ENCODE measurements at regions not wholly inside any gene's neighbourhood (a gene's known extent, or its start where the extent isn't known, plus 50 kb on each side); places are given as distances from the start of the nearest gene placed in this dataset.

GRCh38 chr6:121780325-121781321 lies 345.2 kb downstream of the GJA1 start:
- in situ Hi-C loops (cut with MboI) (no loop called here), intact Hi-C loops (cut with micrococcal nuclease; ENCODE audit: unreplicated experiment) (no loop called here)
- ATAC-seq (no peak), FAIRE-seq (no peak), DNase-seq (ENCODE audit: low read depth, low spot score) (no peak)
- H3K9me3 ChIP-seq (replicated peaks; ENCODE audit: control insufficient read depth, insufficient read depth, low read length) = no peaks in the 10 kb centered on the region
- TF ChIP-seq LARP7 (IDR thresholded peaks at IDR 0.05) (no peak), SKIL (IDR thresholded peaks at IDR 0.05; ENCODE audit: low read depth, poor library complexity, severe bottlenecking) (no peak), KLF5 (IDR thresholded peaks at IDR 0.05; ENCODE audit: partially characterized antibody) (no peak), PAX8 (IDR thresholded peaks at IDR 0.05) (no peak)
- RAD21 ChIA-PET (ENCODE audit: unreplicated experiment) = no interaction called here
- CTCF ChIA-PET = no interaction called here
- no peaks in the 10 kb centered on the region for H3K79me2 ChIP-seq (ENCODE audit: control insufficient read depth, insufficient read depth, low read length)
- H3K4me3 ChIP-seq = no peak overlapping the region
- H3K9ac ChIP-seq (ENCODE audit: control insufficient read depth, insufficient read depth, low read length) = no peak overlapping the region
- H3K36me3 ChIP-seq (ENCODE audit: control insufficient read depth in 2 of 2, insufficient read depth in 2 of 2, low read length in 1 of 2) = no peaks in the 10 kb centered on the region
- 19% methylated on average over 3 of the region's 3 CpGs for WGBS (ENCODE audit: insufficient coverage, insufficient replicate concordance, low lambda C conversion rate, missing lambda C conversion rate)
- H3K27me3 ChIP-seq (replicated peaks in 1 of 2; ENCODE audit: control insufficient read depth in 2 of 2, insufficient read depth in 2 of 2, low read length in 1 of 2) = no peaks in the 10 kb centered on the region
- POLR2A ChIA-PET = no interaction called here
- no peak overlapping the region for H3K27ac ChIP-seq (ENCODE audit: control insufficient read depth, insufficient read depth)
- SMC1A ChIA-PET (ENCODE audit: uncharacterized antibody, unreplicated experiment) = no interaction called here
- no TSS peak for BruUV-seq (replicated peaks)
- H4K20me1 ChIP-seq (ENCODE audit: control insufficient read depth, insufficient read depth) = no peaks in the 10 kb centered on the region
- H3K4me2 ChIP-seq (ENCODE audit: control insufficient read depth, insufficient read depth) = no peak overlapping the region
- no peaks in the 10 kb centered on the region for H3K4me1 ChIP-seq (ENCODE audit: control insufficient read depth, insufficient read depth, low read length)
- H2AFZ ChIP-seq (ENCODE audit: control insufficient read depth, low read depth, low read length) = no peak overlapping the region

All from GM12878 (cell line).